Breast epithelium (tissue), 3 donors: ENCODE measurements at regions not wholly inside any gene's neighbourhood (a gene's known extent, or its start where the extent isn't known, plus 50 kb on each side); places are given as distances from the start of the nearest gene placed in this dataset.

ENCODE experiments used
- POLR2A ChIP-seq: fragments of 450-650 bp; IDR thresholded peaks from one replicate; pipeline ENCODE4 v1.6.1; 2016; ENCODE audit warnings: antibody characterized with exemption, mild to moderate bottlenecking, moderate library complexity
- POLR2AphosphoS5 ChIP-seq, 3 donors: sonication (generic); formaldehyde crosslinking; IDR thresholded peaks; one replicate each; pipeline ENCODE4 v1.6.1; 2017; ENCODE audit warnings: antibody characterized with exemption in 3 of 3
- TF ChIP-seq, protein P1 (sequence below), 3 donors: fragments of 450-650 bp; IDR thresholded peaks; one replicate each; pipeline ENCODE4 v1.5.1; 2016 to 2017; ENCODE audit warnings: antibody characterized with exemption in 3 of 3, mild to moderate bottlenecking in 3 of 3, moderate library complexity in 3 of 3

- TF ChIP-seq, protein P1, sequence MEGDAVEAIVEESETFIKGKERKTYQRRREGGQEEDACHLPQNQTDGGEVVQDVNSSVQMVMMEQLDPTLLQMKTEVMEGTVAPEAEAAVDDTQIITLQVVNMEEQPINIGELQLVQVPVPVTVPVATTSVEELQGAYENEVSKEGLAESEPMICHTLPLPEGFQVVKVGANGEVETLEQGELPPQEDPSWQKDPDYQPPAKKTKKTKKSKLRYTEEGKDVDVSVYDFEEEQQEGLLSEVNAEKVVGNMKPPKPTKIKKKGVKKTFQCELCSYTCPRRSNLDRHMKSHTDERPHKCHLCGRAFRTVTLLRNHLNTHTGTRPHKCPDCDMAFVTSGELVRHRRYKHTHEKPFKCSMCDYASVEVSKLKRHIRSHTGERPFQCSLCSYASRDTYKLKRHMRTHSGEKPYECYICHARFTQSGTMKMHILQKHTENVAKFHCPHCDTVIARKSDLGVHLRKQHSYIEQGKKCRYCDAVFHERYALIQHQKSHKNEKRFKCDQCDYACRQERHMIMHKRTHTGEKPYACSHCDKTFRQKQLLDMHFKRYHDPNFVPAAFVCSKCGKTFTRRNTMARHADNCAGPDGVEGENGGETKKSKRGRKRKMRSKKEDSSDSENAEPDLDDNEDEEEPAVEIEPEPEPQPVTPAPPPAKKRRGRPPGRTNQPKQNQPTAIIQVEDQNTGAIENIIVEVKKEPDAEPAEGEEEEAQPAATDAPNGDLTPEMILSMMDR (IDR thresholded peaks at IDR 0.05): no peak
- no peak for TF ChIP-seq POLR2A
- no peak for TF ChIP-seq POLR2AphosphoS5 (IDR thresholded peaks at IDR 0.05)
Measured at GRCh38 chr6:56328728-56329090, 81.3 kb upstream of the COL21A1 start.
